Right lobe of liver (tissue), 6 donors: ENCODE measurements at regions not wholly inside any gene's neighbourhood (a gene's known extent, or its start where the extent isn't known, plus 50 kb on each side); places are given as distances from the start of the nearest gene placed in this dataset.

Experiments used
- ATAC-seq, 4 donors: fragments of 200-7000 bp; cut with Tn5 transposase; one replicate each; pipeline ENCODE4 v1.9.1; 2020; ENCODE audit warnings: mild to moderate bottlenecking in 4 of 4, moderate library complexity in 4 of 4
- DNase-seq, 3 donors: peaks; one replicate each; pipeline ENCODE4 v3.0.0-alpha.2; 2020
- H3K27ac ChIP-seq, 3 donors: fragments of 200-600 bp; one replicate each; pipeline ENCODE4 v1.8.0; 2022
- H3K27me3 ChIP-seq, 2 donors: fragments of 200-600 bp; one replicate each; pipeline ENCODE4 v1.8.0; 2022
- H3K36me3 ChIP-seq, 4 donors: fragments of 200-600 bp; sonication (generic) in 1 of 4; one replicate each; pipeline versions ENCODE4 v1.5.1 to v1.8.0; 2017 to 2022; ENCODE audit warnings: control low read depth in 1 of 4
- H3K4me1 ChIP-seq, 4 donors: fragments of 200-600 bp; sonication (generic) in 1 of 4; one replicate each; pipeline versions ENCODE4 v1.5.1 to v1.8.0; 2017 to 2022; ENCODE audit warnings: control low read depth in 1 of 4
- H3K4me3 ChIP-seq, 3 donors: fragments of 200-600 bp; one replicate each; pipeline ENCODE4 v1.8.0; 2022
- H3K9me3 ChIP-seq, 4 donors: fragments of 200-600 bp; sonication (generic) in 1 of 4; one replicate each; pipeline versions ENCODE4 v1.5.1 to v1.8.0; 2017 to 2022; ENCODE audit warnings: control low read depth in 1 of 4
- POLR2A ChIP-seq: fragments of 450-650 bp; IDR thresholded peaks from one replicate; pipeline ENCODE4 v1.6.1; 2017; ENCODE audit warnings: antibody characterized with exemption, mild to moderate bottlenecking
- WGBS: methylation state at CpG from one replicate; pipeline ENCODE4 v1.1.6; 2018; ENCODE audit warnings: low coverage, low lambda C conversion rate; ENCODE audit not compliant: insufficient coverage; ENCODE audit errors: missing lambda C conversion rate; 5-methylcytosine and 5-hydroxymethylcytosine counted together
- intact Hi-C, 2 donors: fragments of 100-400 bp; cut with DNase I; formaldehyde crosslinking; loops; one replicate each; pipeline versions ENCODE4 v1.11.2 to v1.14.1; 2022
- TF ChIP-seq, protein P1 (sequence below), 4 donors: fragments of 200-600 bp in 3 of 4; fragments of 450-650 bp in 1 of 4; IDR thresholded peaks; one replicate each; pipeline versions ENCODE4 v1.5.1 to v1.8.0; 2016 to 2022; ENCODE audit warnings: antibody characterized with exemption in 4 of 4, mild to moderate bottlenecking in 2 of 4
- donor health status: DM: no; HTN: yes; CAD: no.
- donor health status: DM: no; HTN: no; CAD: no.
- donor health status: DM: no; HTN: no; CAD: no.
- donor health status: DM: no; HTN: yes; CAD: no.
- donor health status: DM: no; HTN: yes; CAD: no.

DNA sequence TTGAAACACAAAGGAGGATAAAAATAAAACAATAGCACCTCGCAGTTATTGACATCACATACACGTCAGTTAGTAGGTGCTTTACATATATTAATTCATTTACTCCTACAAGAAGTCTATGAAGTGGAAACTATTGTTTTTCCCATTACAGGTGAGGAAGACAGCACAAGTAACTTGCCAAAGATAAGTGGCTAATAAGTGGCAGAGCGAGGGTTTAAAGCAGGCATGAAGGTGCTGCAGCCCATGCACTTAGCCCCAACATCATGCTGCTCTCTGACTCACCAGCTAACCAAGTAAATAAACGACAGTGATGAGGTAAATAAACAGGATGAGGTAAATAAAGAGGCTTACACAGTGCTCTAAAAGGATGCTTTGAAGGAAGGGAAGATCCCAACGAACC, 498.6 kb upstream of the ZEB2 start:
- no peak for DNase-seq
- no peaks in the 10 kb centered on the region for H3K4me1 ChIP-seq
- no peaks in the 10 kb centered on the region for H3K9me3 ChIP-seq
- H3K36me3 ChIP-seq, result no peaks in the 10 kb centered on the region
- WGBS, result 49% methylated on average over 5 of the region's 5 CpGs
- H3K27me3 ChIP-seq, result no peaks in the 10 kb centered on the region
- no peak overlapping the region for H3K27ac ChIP-seq
- no peak overlapping the region for H3K4me3 ChIP-seq
- intact Hi-C loops, result no loop called here
- ATAC-seq, result no peak
- TF ChIP-seq, protein P1, sequence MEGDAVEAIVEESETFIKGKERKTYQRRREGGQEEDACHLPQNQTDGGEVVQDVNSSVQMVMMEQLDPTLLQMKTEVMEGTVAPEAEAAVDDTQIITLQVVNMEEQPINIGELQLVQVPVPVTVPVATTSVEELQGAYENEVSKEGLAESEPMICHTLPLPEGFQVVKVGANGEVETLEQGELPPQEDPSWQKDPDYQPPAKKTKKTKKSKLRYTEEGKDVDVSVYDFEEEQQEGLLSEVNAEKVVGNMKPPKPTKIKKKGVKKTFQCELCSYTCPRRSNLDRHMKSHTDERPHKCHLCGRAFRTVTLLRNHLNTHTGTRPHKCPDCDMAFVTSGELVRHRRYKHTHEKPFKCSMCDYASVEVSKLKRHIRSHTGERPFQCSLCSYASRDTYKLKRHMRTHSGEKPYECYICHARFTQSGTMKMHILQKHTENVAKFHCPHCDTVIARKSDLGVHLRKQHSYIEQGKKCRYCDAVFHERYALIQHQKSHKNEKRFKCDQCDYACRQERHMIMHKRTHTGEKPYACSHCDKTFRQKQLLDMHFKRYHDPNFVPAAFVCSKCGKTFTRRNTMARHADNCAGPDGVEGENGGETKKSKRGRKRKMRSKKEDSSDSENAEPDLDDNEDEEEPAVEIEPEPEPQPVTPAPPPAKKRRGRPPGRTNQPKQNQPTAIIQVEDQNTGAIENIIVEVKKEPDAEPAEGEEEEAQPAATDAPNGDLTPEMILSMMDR (IDR thresholded peaks at IDR 0.05), result no peak
- TF ChIP-seq POLR2A, result no peak

DNA sequence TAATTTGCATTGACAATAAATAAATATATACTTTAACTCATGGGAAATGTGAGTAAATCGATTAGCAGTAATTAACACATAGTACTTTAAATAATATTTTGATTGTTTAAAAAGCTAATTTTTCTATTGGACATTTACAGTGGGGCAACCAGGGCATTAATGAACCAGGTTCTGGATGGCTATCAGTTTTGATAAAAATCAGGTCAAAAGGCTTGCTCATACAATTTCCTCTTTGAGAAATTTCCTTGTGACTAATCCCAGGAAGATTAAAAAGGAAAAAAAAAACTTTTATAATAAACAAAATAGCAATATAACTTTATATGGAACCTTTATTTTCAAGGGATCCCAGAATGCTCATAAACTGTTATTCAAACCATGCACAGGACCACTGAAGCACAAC, 497.2 kb upstream of the ZEB2 start:
- Histone ChIP-seq H3K4me3 (no peak overlapping the region), H3K9me3 (no peaks in the 10 kb centered on the region), H3K27ac (no peak overlapping the region), H3K27me3 (no peaks in the 10 kb centered on the region), H3K36me3 (no peaks in the 10 kb centered on the region), H3K4me1 (no peaks in the 10 kb centered on the region)
- TF ChIP-seq POLR2A, result no peak
- TF ChIP-seq, protein P1 (IDR thresholded peaks at IDR 0.05), result no peak
- DNase-seq, result no peak
- intact Hi-C loops, result no loop called here
- WGBS, result 76% methylated on average over 1 of the region's 1 CpG
- no peak for ATAC-seq

DNA sequence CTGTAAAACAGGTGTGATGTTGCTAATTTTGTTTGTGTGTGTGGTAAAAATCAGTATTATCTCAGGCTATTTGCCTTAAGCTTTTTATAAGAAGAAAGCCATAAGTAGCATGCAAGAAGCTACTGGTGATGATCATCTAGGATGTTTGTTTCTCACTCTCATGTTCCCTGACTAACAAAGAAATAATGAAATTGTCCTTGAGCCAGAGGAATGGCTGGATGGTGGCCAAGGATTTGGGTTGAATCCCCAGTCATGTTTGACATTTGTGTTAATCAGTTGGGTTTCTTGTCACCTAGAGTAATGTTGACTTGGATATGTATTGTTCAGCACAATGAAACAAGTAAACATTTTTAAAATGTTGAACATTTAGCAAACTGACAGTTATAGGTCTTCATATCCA, 496.8 kb upstream of the ZEB2 start:
- intact Hi-C loops, result no loop called here
- no peaks in the 10 kb centered on the region for H3K9me3 ChIP-seq

DNA sequence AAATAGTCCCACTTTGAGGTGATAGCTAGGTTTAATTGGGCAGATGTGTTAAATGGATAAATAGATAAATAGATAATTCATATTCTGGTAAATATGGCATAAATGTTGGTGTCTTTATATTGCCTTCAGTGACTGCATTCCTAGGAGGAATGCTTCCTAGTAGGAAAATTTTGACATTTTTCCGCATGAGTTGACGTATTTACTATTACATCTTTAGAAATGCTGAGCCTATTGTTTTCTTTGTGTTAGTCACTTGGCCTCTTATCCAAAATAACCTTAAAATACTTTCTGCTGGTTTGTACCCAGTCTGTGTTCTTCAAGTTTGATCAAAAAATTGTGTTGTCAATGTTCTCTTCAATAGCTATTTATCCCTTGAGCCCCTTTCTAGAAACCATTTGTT, 495.6 kb upstream of the ZEB2 start:
- Histone ChIP-seq H3K4me3 (no peak overlapping the region), H3K27me3 (no peaks in the 10 kb centered on the region), H3K9me3 (no peaks in the 10 kb centered on the region), H3K27ac (no peak overlapping the region), H3K36me3 (no peaks in the 10 kb centered on the region), H3K4me1 (no peaks in the 10 kb centered on the region)
- TF ChIP-seq, protein P1 (IDR thresholded peaks at IDR 0.05), result no peak
- no peak for TF ChIP-seq POLR2A
- DNase-seq, result no peak
- ATAC-seq, result no peak
- intact Hi-C loops, result no loop called here
- 88% methylated on average over 2 of the region's 2 CpGs for WGBS

More for the DNA sequence above, 496.8 kb upstream of the ZEB2 start:
- no peaks in the 10 kb centered on the region for H3K36me3 ChIP-seq
- H3K27ac ChIP-seq, result no peak overlapping the region
- DNase-seq (no peak), ATAC-seq (no peak)
- no peaks in the 10 kb centered on the region for H3K4me1 ChIP-seq
- H3K27me3 ChIP-seq, result no peaks in the 10 kb centered on the region
- TF ChIP-seq, protein P1 (IDR thresholded peaks at IDR 0.05), result no peak
- TF ChIP-seq POLR2A, result no peak
- no peak overlapping the region for H3K4me3 ChIP-seq

DNA sequence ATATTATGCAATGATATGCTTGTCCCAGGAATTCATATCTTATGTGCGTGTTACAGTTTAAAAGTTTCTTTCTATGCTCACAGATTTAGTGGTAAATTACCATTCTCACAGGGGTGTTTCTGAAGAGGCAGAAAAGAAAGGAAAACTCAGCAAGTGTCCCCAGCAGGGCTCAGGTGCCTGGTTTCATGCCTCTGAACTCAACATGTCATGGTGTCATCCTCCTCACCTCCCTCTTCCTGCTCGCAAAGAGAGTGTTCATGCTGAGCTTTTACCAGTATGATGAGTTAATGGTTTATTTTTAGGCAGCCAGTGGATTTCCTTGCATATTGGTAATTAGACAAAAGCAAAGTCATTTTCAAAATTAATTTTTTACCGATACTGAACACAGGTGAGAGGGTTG, 492.9 kb upstream of the ZEB2 start:
- Histone ChIP-seq H3K27me3 (no peaks in the 10 kb centered on the region), H3K9me3 (no peaks in the 10 kb centered on the region), H3K27ac (no peak overlapping the region), H3K4me1 (no peaks in the 10 kb centered on the region), H3K4me3 (no peak overlapping the region), H3K36me3 (no peaks in the 10 kb centered on the region)
- 90% methylated on average over 3 of the region's 3 CpGs for WGBS
- TF ChIP-seq, protein P1 (IDR thresholded peaks at IDR 0.05), result no peak
- TF ChIP-seq POLR2A, result no peak
- ATAC-seq (no peak), DNase-seq (no peak)
- intact Hi-C loops, result no loop called here
